GM19239 (cell line): ENCODE measurements at regions not wholly inside any gene's neighbourhood (a gene's known extent, or its start where the extent isn't known, plus 50 kb on each side); places are given as distances from the start of the nearest gene placed in this dataset.
"Not testable (repeated sequence)": the region's sequence is repeated elsewhere in the genome, so short reads cannot be mapped to it uniquely, and the experiment has no call there.

Experiments used
- DNase-seq: peaks from one replicate; pipeline ENCODE4 v3.0.0; 2011; ENCODE audit warnings: low spot score; ENCODE audit not compliant: insufficient read length
- FAIRE-seq: peaks from 2 replicates; lab custom pipeline; 2011; peaks lifted over from hg19 to GRCh38; lab: Jason Lieb, UNC

GRCh38 chr22:48819961-48820360, 1007.7 kb downstream of the BRD1 start:
- DNase-seq (no peak), FAIRE-seq (no peak)

- no peak for DNase-seq
- FAIRE-seq: no peak
Measured at GRCh38 chr22:48819232-48819631, 1008.4 kb downstream of the BRD1 start.

GRCh38 chr22:48817491-48817890, 1010.2 kb downstream of the BRD1 start:
- FAIRE-seq, DNase-seq: not testable (repeated sequence)

- FAIRE-seq: no peak
- DNase-seq: no peak
Measured at GRCh38 chr22:48811885-48812284, 1015.8 kb downstream of the BRD1 start.

GRCh38 chr22:48808038-48808960, 1019.4 kb downstream of the BRD1 start:
- FAIRE-seq (no peak), DNase-seq (no peak)

- FAIRE-seq: no peak
- DNase-seq: no peak
Measured at GRCh38 chr22:48807155-48807554, 1020.5 kb downstream of the BRD1 start.

GRCh38 chr22:48806227-48806781, 1021.4 kb downstream of the BRD1 start:
- no peak for DNase-seq
- FAIRE-seq: no peak

GRCh38 chr22:48805516-48805915, 1022.2 kb downstream of the BRD1 start:
- DNase-seq: no peak
- FAIRE-seq: no peak

- FAIRE-seq (no peak), DNase-seq (no peak)
Measured at GRCh38 chr22:48804811-48805301, 1022.8 kb downstream of the BRD1 start.

- no peak for DNase-seq
- FAIRE-seq: no peak
Measured at GRCh38 chr22:48803948-48804810, 1023.5 kb downstream of the BRD1 start.

- no peak for DNase-seq
- no peak for FAIRE-seq
Measured at GRCh38 chr22:48803171-48803947, 1024.3 kb downstream of the BRD1 start.

GRCh38 chr22:48802576-48802975, 1025.1 kb downstream of the BRD1 start:
- FAIRE-seq (no peak), DNase-seq (no peak)

- no peak for DNase-seq
- FAIRE-seq: no peak
Measured at GRCh38 chr22:48800886-48801607, 1026.6 kb downstream of the BRD1 start.

- FAIRE-seq (no peak), DNase-seq (no peak)
Measured at GRCh38 chr22:48800036-48800885, 1027.4 kb downstream of the BRD1 start.

GRCh38 chr22:48799227-48799970, 1028.3 kb downstream of the BRD1 start:
- FAIRE-seq (no peak), DNase-seq (no peak)

GRCh38 chr22:48798281-48799226, 1029.1 kb downstream of the BRD1 start:
- FAIRE-seq (no peak), DNase-seq (no peak)

GRCh38 chr22:48797731-48798130, 1029.9 kb downstream of the BRD1 start:
- no peak for DNase-seq
- no peak for FAIRE-seq
